HG03025 (cell line): ENCODE measurements at regions not wholly inside any gene's neighbourhood (a gene's known extent, or its start where the extent isn't known, plus 50 kb on each side); places are given as distances from the start of the nearest gene placed in this dataset.

Source experiments
- ATAC-seq: cut with Tn5 transposase; IDR thresholded peaks from one replicate; pipeline ENCODE4 v1.9.1; 2021; ENCODE audit warnings: mild to moderate bottlenecking, moderate library complexity; ENCODE audit not compliant: unreplicated experiment, low FRiP score

DNA sequence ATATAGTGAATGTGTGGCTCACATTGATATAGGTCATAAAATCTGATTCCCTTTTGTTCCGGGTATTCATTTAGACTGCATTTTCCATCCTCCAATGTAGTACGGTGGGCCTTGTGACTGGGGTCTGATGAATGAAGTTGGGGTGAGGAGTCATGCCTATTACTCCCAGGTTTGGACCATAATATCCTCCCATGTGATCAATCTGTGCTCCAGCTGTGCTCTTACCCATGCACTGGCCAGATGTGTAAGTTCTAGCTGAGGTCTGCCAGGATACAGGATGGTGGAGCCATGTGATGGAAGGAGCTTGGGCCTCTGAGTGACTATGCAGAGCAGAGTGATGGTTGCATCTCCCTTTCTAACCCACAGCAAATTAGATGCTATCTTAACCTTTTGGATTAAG lies 1034.0 kb upstream of the TMEM132C start:
- no peak for ATAC-seq

DNA sequence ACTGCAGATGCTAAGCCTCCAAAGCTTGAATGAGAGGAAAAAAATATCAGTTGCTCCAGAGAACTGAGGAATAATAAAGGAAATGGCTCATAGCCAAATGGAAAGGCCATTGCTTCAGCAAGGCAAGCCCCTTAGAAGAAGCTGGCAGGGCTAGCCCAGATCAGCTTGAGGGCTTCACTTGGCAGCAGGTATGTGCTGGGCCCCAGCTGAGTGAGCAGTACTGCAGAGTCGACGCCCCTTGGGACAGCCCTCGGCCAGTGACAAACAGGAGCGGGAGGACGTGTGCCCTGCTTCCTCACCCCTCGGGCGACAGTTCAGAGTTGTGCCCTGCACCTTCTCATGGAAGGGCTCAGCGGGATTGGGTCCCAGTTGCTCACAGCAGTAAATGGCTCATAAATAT lies 1031.2 kb upstream of the TMEM132C start:
- ATAC-seq: no peak

DNA sequence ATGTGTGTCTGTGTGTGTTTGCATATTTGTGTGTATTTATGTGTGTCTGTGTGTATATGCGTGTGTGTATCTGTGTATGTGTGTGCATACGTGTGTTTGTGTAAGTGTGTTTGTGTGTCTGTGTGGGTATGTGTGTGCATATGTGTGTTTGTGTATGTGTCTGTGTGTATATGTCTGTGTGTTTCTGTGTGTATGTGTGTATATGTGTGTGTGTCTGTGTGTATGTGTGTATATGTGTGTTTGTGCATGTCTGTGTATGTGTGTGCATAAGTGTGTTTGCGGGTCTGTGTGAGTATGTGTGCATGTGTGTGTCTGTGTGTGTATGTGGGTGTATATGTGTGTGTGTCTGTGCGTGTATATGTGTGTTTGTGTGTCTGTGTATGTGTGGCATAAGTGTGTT lies 1030.5 kb upstream of the TMEM132C start:
- no peak for ATAC-seq

DNA sequence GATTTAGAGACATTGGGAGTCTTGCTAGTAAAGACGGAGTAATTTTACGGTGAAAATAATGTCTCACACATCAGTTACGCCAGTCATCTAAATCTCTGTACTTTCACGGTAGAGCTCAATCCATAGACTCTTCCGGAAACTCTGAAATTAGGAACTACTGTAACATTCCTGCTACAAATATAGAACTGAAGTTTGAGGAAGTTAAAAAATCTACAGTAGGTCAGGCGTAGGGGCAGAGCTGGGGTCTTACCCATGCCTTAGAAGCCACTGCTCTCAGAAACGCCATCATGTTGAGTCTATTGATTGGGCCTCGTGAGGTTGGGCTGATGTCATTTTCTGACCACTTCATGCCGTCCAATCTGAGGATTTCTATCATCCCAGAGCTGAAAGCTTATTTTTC lies 1029.8 kb upstream of the TMEM132C start:
- ATAC-seq: no peak

DNA sequence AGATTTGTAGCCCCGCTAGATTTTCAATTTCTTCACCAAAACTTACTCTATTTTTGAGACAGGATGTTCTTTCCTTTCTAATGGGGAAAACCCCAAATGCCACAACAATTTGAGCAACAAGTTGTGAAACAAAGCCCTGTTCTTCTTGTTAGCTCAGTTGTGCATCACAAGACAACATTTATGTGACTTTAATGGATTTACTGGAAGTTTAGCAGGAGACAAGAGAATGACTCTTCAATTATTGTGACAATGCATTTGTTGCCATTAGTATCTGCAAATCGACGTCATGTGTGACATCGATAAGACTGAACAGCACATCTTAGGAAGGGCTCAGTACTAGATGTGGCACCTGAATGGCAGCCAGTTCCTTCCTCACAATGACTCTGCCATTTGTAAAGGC lies 1028.9 kb upstream of the TMEM132C start:
- no peak for ATAC-seq

DNA sequence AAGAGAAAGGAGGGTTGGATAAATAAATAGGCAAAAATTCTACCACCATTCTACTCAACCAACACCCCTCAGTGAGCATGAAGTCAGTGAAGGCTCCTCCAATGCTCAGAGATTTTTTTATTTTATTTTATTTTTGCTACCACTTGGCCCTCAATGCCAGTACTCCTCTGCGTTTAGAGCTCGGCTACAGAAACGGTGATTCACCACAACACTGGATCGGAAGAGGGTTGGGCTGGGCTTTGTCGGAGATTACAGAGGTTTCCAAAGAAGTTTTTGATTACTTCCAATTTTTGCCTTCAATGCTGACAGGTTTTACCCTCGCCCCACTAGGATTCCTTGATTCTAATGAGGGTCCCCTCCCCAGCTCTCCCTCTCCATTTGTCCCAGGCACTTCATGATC lies 1027.2 kb upstream of the TMEM132C start:
- ATAC-seq: no peak

DNA sequence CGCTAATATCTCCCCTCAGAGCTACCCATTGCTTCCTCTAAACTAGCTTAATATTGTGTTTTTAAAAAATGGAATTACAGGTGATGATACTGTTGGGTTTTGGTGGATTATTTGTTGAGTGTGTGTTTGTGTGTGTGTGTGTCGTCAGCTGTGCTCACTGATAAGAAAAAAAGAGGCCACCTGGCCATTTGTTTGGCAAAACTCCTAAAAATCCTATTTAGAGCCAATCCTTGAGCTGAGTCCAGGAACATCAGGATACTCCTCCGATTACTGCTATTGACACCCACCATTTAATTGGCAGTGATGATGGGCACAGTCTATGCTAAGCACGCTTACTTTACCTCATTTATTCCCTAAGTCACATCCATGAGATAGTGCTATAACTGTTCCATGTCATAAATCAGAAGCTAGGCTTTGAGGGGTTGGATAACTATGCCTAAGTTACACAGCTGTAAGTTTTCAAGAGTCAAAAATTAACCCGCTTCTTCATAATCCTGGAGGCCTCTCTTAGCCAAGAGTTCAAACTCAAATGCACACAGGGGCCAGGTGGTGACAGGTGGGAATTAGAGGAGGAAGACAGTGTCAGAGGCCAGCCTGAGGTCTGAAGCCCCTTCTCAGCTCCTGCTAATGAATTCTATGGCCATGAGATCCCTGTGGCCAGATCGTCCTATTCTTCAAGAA lies 1026.6 kb upstream of the TMEM132C start:
- ATAC-seq: no peak

DNA sequence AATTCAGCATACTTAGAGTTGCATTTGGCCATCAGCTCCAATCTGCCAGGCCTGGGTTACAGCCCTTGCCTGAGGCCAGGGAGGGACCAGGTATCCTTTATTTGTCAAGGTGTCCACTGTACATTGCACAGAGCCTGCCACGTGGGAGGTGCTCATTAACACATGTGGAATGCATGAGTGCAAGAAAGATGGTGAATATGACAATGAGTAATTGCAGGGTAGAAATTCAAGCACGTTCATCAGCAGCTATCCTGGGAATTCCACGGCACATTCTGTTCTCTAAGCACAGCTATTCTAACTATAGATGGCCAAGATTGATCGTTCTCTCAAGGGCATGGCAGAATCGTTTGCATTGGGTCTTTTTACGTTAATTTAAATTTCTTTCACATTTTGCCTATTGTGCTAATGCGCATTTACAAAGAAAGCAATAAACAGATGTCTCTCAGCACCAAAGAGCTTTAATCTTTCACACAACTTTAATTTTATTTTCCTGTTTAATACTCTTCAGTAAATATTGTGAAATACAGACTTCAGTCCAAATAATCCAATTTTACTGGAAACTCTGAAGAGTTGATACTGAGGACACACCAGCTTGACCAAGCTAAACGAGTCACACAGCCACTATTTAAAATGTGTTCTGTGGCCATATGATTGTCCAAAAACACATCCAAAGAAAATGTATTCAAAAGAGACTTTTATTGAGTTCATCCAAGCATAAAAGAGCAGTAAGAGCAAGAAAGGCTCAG lies 1025.7 kb upstream of the TMEM132C start:
- no peak for ATAC-seq

DNA sequence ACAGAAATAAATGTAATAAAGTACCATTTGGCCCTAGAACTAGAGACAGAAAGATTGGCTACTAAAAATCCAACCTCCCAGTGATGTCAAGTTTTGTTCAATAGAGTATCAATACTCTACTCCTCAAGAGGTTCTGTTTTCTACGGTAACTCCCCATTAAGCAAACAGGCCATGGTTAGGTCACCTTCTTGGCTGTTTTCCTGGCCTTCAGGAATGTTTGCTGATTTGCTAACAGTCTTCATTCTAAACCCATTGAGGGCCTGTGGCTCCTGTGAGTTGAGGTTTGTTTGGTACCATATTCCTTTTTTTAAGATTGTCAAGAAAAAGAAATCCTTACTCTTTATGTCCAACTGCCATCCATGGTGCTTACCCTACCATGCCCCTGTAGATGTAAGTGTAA lies 1022.0 kb upstream of the TMEM132C start:
- no peak for ATAC-seq

DNA sequence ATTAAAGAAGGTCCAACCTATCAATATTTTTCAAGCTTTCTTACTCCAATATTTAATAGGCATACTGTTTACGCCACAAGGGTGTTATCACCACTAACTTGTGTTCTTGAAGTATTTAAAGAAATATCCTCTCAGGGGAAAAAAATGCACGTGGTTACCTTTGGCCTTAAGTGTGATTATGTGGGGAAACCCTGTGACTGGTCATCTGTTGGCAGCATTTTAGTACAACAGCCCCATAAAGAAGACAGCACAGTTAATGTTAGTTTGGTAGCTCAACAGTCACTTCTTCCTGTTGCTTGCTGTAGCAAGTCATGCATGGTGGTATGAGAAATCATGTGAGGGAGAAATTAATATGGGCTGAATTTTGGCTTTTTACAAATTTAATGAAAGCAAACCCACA lies 1021.5 kb upstream of the TMEM132C start:
- ATAC-seq: no peak

DNA sequence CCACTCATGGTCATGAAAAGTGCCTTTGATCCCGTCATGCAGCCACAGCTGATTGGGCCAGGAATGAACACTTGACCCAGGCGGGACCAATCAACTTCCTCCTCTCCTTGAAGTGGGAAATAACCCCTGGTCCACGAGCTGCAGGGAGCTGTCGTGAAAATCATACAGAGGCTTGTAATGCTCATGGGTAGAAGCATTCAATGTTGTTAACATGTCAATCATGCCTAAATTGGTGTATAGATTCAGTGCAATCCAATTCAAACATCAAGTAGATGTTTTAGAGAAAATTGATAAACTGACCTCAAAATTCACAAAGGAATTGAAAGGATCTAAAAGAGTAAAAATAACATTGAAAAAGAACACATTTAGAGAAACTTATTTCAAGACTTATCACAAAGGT lies 1019.0 kb upstream of the TMEM132C start:
- ATAC-seq: no peak

DNA sequence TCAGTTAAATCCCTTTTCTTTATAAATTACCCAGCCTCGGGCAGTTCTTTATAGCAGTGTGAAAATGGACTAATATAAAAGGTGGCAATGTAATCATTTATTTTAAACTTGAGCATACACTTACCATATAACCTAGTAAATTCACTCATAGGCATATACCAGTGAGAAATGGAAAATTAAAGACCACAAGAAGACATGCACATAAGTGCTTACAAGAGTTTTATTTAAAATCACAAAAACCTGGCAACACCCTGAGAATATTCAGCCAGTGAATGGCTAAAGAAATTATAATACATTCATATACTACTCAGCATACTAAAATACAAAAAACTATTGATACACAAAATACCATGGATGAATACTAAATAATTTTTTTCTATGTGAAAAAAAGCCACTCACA lies 1017.5 kb upstream of the TMEM132C start:
- ATAC-seq: no peak

DNA sequence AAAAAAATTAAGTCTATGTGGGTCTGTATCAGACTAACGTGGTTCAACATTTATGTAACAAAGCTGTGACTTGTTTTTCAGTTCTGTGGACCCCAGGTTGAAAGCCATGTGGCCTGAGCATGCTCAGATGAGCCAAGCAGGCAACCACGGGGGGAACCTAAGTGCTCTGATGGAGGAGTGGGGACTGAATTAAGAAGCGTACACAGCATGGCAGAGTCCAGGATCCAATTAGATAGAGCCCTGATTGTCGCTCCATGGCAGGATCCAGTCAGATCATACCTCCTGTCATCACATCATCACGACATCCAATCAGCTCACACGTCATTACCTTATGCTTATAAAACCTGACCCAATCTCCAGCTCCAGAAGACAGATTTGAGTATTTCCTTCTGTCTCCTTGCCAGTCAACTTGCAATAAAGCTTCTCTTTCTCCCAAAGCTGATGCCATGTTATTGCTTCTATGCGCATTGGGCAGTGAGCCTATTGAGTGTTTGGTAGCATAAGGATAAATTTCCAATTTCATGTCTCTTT lies 1013.1 kb upstream of the TMEM132C start:
- ATAC-seq: no peak

DNA sequence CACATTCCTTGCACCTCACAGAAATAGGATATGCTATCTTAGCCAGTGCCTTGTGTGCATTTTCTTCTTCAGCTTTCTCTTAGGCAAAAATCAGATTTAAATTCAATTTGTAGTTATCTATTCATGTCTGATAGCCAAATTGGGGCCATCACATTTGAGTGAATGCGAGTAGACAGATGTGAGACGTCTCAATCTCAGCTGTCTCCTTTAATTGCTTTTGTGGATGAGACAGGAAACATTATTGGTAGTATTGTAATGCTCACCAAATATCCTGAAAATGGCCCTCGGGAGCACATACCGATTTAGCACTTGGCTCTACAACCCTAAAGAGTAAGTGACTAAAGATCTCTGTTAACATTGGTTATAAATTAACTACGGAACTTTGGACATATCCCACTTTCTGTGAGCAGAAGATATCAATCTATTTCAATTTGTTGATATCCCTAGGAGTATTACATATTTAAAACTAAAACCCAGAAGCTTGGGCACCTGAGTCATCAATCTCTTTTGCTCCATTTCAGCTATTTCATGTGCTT lies 1012.5 kb upstream of the TMEM132C start:
- no peak for ATAC-seq

DNA sequence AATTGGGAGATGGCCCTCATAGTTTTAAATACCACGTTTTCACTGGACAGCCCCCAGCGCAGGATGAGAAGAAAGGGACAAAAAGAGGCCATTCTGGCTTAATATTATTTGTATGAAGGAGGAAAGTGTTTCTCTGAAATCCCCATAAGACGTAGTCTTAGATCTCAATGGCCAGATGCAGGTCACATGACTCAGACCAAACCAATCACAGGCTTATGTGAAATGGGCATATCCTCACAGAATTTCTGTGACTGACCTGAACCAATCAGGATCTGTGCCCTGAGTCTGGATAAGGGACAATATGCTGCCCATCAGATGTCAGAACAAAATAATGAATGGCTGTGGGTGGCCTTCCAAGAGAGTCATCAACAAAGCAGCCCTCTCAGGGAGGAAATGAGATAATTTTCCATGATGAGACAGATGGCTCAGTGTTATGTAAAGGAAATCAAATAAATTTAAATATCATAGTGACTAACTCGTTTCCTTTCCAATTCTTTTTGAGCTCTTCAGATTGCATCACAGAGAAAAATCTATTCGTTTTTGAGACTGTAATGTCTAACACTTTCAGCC lies 1009.5 kb upstream of the TMEM132C start:
- no peak for ATAC-seq

DNA sequence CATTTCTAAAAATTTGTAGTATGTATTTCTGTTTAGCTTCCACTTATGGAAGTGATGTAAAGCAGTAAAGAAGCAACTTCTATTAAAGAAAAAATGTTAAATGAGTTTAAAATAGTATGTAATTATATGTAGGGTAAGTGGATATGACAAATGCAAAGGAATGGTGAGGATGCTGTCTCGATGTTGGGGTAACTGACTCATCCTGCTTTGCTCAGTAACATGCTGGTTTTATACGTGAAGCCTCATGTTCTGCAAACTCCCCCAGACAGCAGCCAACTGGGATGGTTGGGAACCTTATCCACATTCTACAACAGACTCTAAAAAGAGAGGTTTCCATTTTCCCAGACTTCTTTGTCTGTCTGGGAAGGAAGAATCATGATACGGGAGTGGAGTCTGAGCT lies 1006.4 kb upstream of the TMEM132C start:
- no peak for ATAC-seq

DNA sequence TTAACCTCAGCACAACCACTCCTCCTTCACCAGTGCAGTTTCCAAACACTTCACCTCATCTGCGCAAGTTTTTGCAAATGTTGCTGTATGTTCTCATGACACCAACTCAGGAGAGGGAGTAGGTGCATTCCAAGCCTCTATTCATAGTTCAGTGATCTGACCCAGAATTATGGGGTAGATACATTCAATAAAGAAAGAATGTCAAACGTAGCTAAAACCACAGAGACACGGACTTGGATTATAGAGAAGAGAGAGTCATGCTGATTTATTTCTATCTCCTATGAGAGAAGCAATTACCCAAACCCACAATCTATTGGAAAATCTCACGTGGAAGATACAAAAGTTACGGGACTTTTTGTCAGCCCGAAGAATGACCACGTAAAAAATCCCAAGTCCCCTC lies 1006.0 kb upstream of the TMEM132C start:
- no peak for ATAC-seq

DNA sequence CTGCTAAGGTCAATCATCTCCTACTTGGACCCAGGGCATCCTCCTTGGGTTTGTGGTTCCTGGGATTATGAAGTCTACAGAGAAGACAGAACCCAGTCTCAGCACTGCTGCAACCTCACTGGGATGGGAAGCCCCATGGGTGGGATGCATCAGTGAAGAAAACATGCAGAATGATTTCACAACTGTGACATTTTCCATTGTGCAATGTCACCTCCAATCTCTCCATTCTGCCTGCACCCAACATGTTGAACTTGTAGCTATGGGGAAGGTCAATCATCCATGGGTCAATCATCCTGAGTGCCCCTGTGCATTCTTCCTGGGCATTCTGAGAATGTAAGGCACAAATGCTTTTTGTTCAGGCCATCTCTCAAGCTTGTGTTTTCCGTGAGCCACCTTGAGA lies 1004.4 kb upstream of the TMEM132C start:
- no peak for ATAC-seq

DNA sequence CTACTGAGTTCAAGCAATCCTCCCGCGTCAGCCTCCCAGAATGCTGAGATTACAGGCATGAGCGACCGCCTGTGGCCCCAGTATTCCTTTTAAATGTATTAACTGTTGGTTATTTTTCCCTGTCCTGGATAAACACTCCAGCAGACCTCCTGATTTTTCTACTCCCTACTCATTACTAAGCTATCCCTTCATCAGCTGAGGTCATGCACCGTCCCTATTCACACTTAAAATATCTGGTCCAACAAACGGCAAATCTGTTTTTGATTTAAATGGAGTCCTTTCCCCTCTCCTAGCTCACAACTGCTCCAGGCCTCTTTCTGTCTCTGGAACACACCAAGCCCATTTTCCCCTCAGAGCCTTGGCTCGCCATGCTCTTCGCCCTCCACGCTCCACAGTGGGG lies 1003.3 kb upstream of the TMEM132C start:
- no peak for ATAC-seq

DNA sequence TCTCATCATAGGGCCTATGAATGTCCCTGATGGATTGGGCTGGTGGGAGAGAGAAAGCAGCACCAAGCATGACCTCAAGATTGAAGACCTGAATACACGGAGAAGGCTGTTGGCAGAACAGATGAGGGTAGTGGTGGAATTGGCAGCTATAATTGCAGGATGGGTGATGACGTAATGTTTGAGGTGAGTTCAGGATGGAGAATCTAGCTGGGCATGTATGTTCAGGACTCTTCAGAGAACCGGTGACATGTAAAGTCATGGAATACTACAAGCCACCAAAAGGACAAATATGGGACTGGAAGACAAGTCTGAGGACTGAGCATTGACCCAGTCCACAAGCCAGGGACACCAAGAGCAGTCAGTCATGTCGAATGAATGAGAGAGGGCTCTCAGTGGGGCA lies 999.8 kb upstream of the TMEM132C start:
- no peak for ATAC-seq

DNA sequence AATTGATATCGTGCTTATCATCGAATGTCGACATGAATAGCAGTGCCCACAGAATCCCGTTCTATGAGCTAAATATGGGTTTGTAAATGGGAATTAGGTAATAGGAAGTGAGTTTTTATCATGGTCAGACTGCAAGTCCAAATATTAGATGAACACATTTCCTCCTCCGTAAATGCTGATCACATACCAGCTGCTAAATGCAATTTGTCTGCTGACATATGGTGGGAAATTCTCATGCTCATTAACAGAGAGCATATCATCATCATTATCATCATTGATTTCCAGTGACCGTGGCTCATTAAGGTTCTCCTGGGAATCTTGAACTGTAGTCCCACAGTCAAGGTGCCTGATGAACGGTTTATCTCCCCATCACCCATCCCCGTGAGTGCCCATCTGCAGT lies 998.8 kb upstream of the TMEM132C start:
- ATAC-seq: no peak
